ENCODE measurements at regions not wholly inside any gene's neighbourhood (a gene's known extent, or its start where the extent isn't known, plus 50 kb on each side); places are given as distances from the start of the nearest gene placed in this dataset.
"Not testable (repeated sequence)": the region's sequence is repeated elsewhere in the genome, so short reads cannot be mapped to it uniquely, and the experiment has no call there.

GRCh38 chr5:94080390-94080789 lies 339.0 kb upstream of the POU5F2 start:
- H3K9ac ChIP-seq (ENCODE audit: low read length) = no peak overlapping the region
- no peaks in the 10 kb centered on the region for H4K20me1 ChIP-seq (ENCODE audit: insufficient read depth, low read depth, low read length)
- H3K4me1 ChIP-seq (ENCODE audit: low read length) = no peaks in the 10 kb centered on the region

DNA sequence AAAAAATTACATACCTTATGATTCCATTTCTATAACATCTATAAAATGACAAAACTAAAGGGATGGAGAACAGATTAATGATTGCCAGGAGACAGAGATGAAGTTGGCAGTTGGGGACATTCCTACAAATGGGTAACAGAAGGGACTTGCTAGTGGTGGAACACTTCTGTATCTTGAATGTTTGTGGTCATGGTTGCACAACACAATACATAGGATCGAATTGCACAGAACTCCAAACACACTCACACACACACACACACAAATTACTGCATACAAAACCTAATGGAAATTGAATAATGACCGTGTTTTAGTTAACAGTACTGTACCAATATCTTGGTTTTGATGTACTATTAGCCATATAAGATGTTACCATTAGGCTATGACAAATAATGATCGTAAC lies 330.7 kb upstream of the POU5F2 start:
- DNase-seq = no peak
- Histone ChIP-seq H3K4me1 (ENCODE audit: low read length) (no peaks in the 10 kb centered on the region), H3K4me3 (ENCODE audit: low read length) (no peak overlapping the region)

More at GRCh38 chr5:94080390-94080789, 339.0 kb upstream of the POU5F2 start:
- Histone ChIP-seq H3K9me3 (ENCODE audit: low read length) (0 out of 2 replicates have a peak, but pooled peaks cover 8% of the 10 kb centered on the region), H3K27me3 (ENCODE audit: low read length) (no peaks in the 10 kb centered on the region), H3K9me2 (replicated peaks; ENCODE audit: insufficient read depth, low read length) (no peaks in the 10 kb centered on the region), H2AFZ (ENCODE audit: low read length) (no peak overlapping the region), H3K4me2 (ENCODE audit: low read depth, low read length, poor library complexity, severe bottlenecking) (no peak overlapping the region), H3K79me2 (ENCODE audit: low read length) (peaks cover 34% of the 10 kb centered on the region), H3K4me3 (ENCODE audit: low read length) (no peak overlapping the region), H3K36me3 (ENCODE audit: insufficient read depth, low read length) (no peaks in the 10 kb centered on the region), H3K27ac (ENCODE audit: low read length) (no peak overlapping the region)
- no peak for DNase-seq

GRCh38 chr5:94066437-94067207 lies 325.2 kb upstream of the POU5F2 start:
- no peak for DNase-seq
- no peaks in the 10 kb centered on the region for H3K4me1 ChIP-seq (ENCODE audit: low read length)
- H3K79me2 ChIP-seq (ENCODE audit: low read length) = peaks cover 40% of the 10 kb centered on the region
- no peak overlapping the region for H2AFZ ChIP-seq (ENCODE audit: low read length)
- H3K27ac ChIP-seq (ENCODE audit: low read length) = no peak overlapping the region
- no peak overlapping the region for H3K4me2 ChIP-seq (ENCODE audit: low read depth, low read length, poor library complexity, severe bottlenecking)
- H3K9ac ChIP-seq (ENCODE audit: low read length) = no peak overlapping the region
- H3K9me2 ChIP-seq (replicated peaks; ENCODE audit: insufficient read depth, low read length) = no peaks in the 10 kb centered on the region
- no peaks in the 10 kb centered on the region for H3K27me3 ChIP-seq (ENCODE audit: low read length)
- H3K4me3 ChIP-seq (ENCODE audit: low read length) = no peak overlapping the region
- H3K36me3 ChIP-seq (ENCODE audit: insufficient read depth, low read length) = no peaks in the 10 kb centered on the region
- no peaks in the 10 kb centered on the region for H4K20me1 ChIP-seq (ENCODE audit: insufficient read depth, low read depth, low read length)
- peaks cover 15% of the 10 kb centered on the region for H3K9me3 ChIP-seq (ENCODE audit: low read length)

More for the DNA sequence above, 330.7 kb upstream of the POU5F2 start:
- no peaks in the 10 kb centered on the region for H3K9me2 ChIP-seq (replicated peaks; ENCODE audit: insufficient read depth, low read length)
- no peak overlapping the region for H2AFZ ChIP-seq (ENCODE audit: low read length)
- H3K9ac ChIP-seq (ENCODE audit: low read length) = no peak overlapping the region
- peaks cover under 1% of the 10 kb centered on the region; the same call in 1 of the 2 replicates for H3K9me3 ChIP-seq (ENCODE audit: low read length)
- no peaks in the 10 kb centered on the region for H3K27me3 ChIP-seq (ENCODE audit: low read length)
- H3K4me2 ChIP-seq (ENCODE audit: low read depth, low read length, poor library complexity, severe bottlenecking) = no peak overlapping the region
- no peaks in the 10 kb centered on the region for H4K20me1 ChIP-seq (ENCODE audit: insufficient read depth, low read depth, low read length)
- no peaks in the 10 kb centered on the region for H3K36me3 ChIP-seq (ENCODE audit: insufficient read depth, low read length)
- no peak overlapping the region for H3K27ac ChIP-seq (ENCODE audit: low read length)
- H3K79me2 ChIP-seq (ENCODE audit: low read length) = peaks cover 15% of the 10 kb centered on the region; the same call in 1 of the 2 replicates

DNA sequence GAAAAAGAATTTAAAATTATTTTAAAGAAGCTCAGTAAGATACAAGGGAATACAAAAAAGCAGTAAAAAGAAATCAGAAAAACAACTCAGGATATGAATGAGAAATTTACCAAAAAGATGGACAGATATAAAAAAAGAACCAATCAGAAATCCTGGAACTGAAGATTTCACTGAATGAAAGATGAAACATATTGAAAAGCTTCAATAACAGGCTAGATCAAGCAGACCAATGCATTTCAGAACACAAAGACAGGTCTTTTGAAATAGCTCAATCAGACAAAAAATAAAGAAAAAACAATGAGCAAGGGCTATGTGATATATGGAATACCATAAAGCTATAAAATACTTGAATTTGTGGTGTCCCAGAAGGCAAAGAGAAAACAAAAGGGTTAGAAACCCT lies 322.6 kb upstream of the POU5F2 start:
- Histone ChIP-seq H3K9me2 (replicated peaks; ENCODE audit: insufficient read depth, low read length) (no peaks in the 10 kb centered on the region), H3K4me3 (ENCODE audit: low read length) (no peak overlapping the region), H3K4me2 (ENCODE audit: low read depth, low read length, poor library complexity, severe bottlenecking) (no peak overlapping the region), H3K79me2 (ENCODE audit: low read length) (peaks cover 45% of the 10 kb centered on the region), H3K9me3 (ENCODE audit: low read length) (peaks cover 15% of the 10 kb centered on the region), H3K4me1 (ENCODE audit: low read length) (no peaks in the 10 kb centered on the region), H2AFZ (ENCODE audit: low read length) (no peak overlapping the region), H3K27ac (ENCODE audit: low read length) (no peak overlapping the region), H3K9ac (ENCODE audit: low read length) (no peak overlapping the region), H4K20me1 (ENCODE audit: insufficient read depth, low read depth, low read length) (no peaks in the 10 kb centered on the region), H3K27me3 (ENCODE audit: low read length) (no peaks in the 10 kb centered on the region), H3K36me3 (ENCODE audit: insufficient read depth, low read length) (no peaks in the 10 kb centered on the region)
- no peak for DNase-seq

DNA sequence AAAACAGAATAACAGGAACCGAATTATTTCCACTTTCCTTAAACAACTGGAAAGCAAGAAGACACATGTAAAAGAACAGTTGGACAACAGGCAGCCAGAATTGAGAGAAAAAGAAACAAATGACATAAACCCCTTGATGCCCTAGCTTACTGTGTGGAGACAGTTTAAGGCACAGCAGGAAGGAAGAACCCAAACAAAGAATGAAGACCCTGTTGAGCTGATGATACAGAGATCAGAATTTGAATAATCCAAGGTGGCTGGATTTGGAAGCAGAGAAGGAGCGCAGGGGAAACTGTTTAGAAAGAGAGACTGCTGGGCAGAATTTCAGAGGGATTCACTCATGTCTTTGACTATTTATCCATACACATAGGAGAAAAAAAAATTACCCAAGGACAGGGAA lies 316.3 kb upstream of the POU5F2 start:
- Histone ChIP-seq H3K27ac (ENCODE audit: low read length) (no peak overlapping the region), H3K4me3 (ENCODE audit: low read length) (no peak overlapping the region), H3K9me3 (ENCODE audit: low read length) (no peaks in the 10 kb centered on the region), H3K36me3 (ENCODE audit: insufficient read depth, low read length) (no peaks in the 10 kb centered on the region), H4K20me1 (ENCODE audit: insufficient read depth, low read depth, low read length) (no peaks in the 10 kb centered on the region), H3K79me2 (ENCODE audit: low read length) (peaks cover 12% of the 10 kb centered on the region), H3K9me2 (replicated peaks; ENCODE audit: insufficient read depth, low read length) (no peaks in the 10 kb centered on the region), H3K4me1 (ENCODE audit: low read length) (no peaks in the 10 kb centered on the region), H2AFZ (ENCODE audit: low read length) (no peak overlapping the region), H3K9ac (ENCODE audit: low read length) (no peak overlapping the region), H3K27me3 (ENCODE audit: low read length) (no peaks in the 10 kb centered on the region), H3K4me2 (ENCODE audit: low read depth, low read length, poor library complexity, severe bottlenecking) (no peak overlapping the region)
- no peak for DNase-seq

GRCh38 chr5:94057217-94057616 lies 315.8 kb upstream of the POU5F2 start:
- H3K9me3 ChIP-seq (ENCODE audit: low read length) = no peaks in the 10 kb centered on the region
- peaks cover 12% of the 10 kb centered on the region for H3K79me2 ChIP-seq (ENCODE audit: low read length)
- H3K36me3 ChIP-seq (ENCODE audit: insufficient read depth, low read length) = no peaks in the 10 kb centered on the region
- no peak overlapping the region for H3K4me2 ChIP-seq (ENCODE audit: low read depth, low read length, poor library complexity, severe bottlenecking)
- no peaks in the 10 kb centered on the region for H3K4me1 ChIP-seq (ENCODE audit: low read length)
- no peaks in the 10 kb centered on the region for H3K9me2 ChIP-seq (replicated peaks; ENCODE audit: insufficient read depth, low read length)
- no peak overlapping the region for H3K4me3 ChIP-seq (ENCODE audit: low read length)
- H3K27me3 ChIP-seq (ENCODE audit: low read length) = no peaks in the 10 kb centered on the region
- no peak overlapping the region for H3K27ac ChIP-seq (ENCODE audit: low read length)
- no peaks in the 10 kb centered on the region for H4K20me1 ChIP-seq (ENCODE audit: insufficient read depth, low read depth, low read length)
- H3K9ac ChIP-seq (ENCODE audit: low read length) = no peak overlapping the region
- no peak for DNase-seq
- no peak overlapping the region for H2AFZ ChIP-seq (ENCODE audit: low read length)

- H3K27me3 ChIP-seq (ENCODE audit: low read length); H3K9ac ChIP-seq (ENCODE audit: low read length); H3K27ac ChIP-seq (ENCODE audit: low read length); H3K4me1 ChIP-seq (ENCODE audit: low read length); H4K20me1 ChIP-seq (ENCODE audit: insufficient read depth, low read depth, low read length); H3K4me2 ChIP-seq (ENCODE audit: low read depth, low read length, poor library complexity, severe bottlenecking); H3K9me3 ChIP-seq (ENCODE audit: low read length); H2AFZ ChIP-seq (ENCODE audit: low read length); H3K79me2 ChIP-seq (ENCODE audit: low read length); H3K4me3 ChIP-seq (ENCODE audit: low read length); DNase-seq; H3K9me2 ChIP-seq (replicated peaks; ENCODE audit: insufficient read depth, low read length); H3K36me3 ChIP-seq (ENCODE audit: insufficient read depth, low read length): not testable (repeated sequence)
Observed at GRCh38 chr5:94049307-94049922, 308.0 kb upstream of the POU5F2 start.

GRCh38 chr5:94045839-94046782 lies 304.7 kb upstream of the POU5F2 start:
- Histone ChIP-seq H3K9ac (ENCODE audit: low read length) (no peak overlapping the region), H3K9me2 (replicated peaks; ENCODE audit: insufficient read depth, low read length) (no peaks in the 10 kb centered on the region), H3K79me2 (ENCODE audit: low read length) (no peaks in the 10 kb centered on the region), H3K36me3 (ENCODE audit: insufficient read depth, low read length) (no peaks in the 10 kb centered on the region), H3K4me1 (ENCODE audit: low read length) (no peaks in the 10 kb centered on the region), H3K4me2 (ENCODE audit: low read depth, low read length, poor library complexity, severe bottlenecking) (no peak overlapping the region), H2AFZ (ENCODE audit: low read length) (no peak overlapping the region), H3K27me3 (ENCODE audit: low read length) (no peaks in the 10 kb centered on the region), H3K4me3 (ENCODE audit: low read length) (no peak overlapping the region), H4K20me1 (ENCODE audit: insufficient read depth, low read depth, low read length) (no peaks in the 10 kb centered on the region), H3K27ac (ENCODE audit: low read length) (no peak overlapping the region), H3K9me3 (ENCODE audit: low read length) (0 out of 2 replicates have a peak, but pooled peaks cover 4% of the 10 kb centered on the region)
- no peak for DNase-seq
